Glomerular endothelial cell (primary cell): ENCODE measurements at regions not wholly inside any gene's neighbourhood (a gene's known extent, or its start where the extent isn't known, plus 50 kb on each side); places are given as distances from the start of the nearest gene placed in this dataset.

Source experiments
- DNase-seq: peaks from one replicate; pipeline ENCODE4 v3.0.0-alpha.2; 2011; ENCODE audit warnings: low read depth, low spot score; ENCODE audit errors: extremely low read depth

DNA sequence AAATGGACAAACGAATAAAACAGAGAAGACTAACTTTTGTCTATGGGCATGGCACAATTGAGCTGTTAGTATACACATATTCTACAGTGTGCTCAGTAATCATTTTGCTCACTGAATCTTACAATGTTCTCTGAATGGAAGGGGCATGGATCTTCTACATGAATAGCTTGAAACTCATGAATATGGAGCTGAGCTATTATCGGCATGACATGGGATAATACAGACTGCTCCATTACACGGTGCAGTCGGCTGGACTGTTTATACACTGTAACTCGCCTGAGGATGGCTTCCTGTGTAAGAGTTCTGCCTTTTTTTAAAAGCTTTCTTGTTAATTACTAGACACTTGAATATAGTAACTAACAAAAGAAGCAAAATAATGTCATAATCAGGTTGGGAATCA is 368.5 kb upstream of the MAD2L1 start:
- no peak for DNase-seq

DNA sequence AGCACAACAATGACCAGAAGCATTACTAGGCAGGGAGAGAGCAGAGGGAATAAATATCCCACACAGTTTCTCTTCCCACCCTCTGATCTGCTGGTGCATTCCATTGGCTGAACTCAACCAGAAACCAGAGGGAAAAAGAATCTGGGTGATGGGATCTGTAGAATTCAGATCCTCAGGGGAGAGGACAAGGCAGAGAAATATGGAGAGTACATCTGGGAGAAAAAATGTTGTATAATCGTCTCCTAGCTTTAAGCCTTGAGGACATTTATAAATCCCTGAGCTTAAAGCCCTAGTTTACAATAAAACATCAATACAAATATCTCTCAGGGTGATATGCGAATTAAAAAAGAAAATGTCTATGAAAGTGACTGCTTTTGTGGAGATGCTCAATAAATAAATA is 368.1 kb upstream of the MAD2L1 start:
- no peak for DNase-seq

DNA sequence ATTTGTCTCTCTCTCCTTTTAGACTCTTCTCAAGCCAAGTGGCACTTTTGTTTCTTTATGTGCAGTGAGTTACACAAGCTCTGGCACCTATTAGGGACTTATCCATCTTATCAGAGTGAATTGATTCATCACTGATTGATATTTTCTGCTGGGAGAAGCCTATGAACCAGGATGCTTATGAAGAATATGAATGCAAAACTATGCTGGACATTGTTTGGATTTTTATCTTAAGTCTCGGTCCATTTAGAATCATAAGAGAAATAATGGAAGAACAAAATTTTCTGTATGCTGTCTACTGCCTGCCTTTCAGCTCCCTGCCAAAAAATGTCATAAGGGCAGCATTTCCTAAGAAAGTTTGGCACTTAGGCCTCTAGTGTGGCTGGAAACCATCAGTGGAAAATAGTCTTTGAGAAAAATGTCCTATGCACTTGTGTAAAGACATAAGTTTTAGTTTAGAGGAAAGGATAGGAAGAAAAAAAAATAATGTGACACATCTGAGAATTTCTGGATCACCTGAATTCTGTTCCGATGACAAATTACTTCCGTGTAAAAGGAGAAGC is 365.7 kb upstream of the MAD2L1 start:
- DNase-seq, result no peak

DNA sequence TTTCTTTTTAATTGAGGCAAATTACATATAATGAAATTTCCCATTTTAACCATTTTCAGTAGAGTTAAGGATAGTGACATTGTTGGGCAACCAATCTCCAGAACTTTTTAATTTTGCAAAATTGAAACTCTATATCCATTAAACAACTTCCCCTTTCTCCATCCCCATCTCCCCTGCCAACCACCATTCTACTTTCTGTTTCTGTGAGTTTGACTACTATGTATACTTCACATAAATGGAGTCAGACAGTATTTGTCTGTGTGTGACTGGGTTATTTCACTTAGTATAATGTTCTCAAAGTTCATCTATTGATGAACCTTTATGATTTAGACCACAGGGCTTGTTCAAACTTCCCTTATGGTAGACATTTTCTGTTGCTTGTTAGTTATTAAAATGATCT is 364.5 kb upstream of the MAD2L1 start:
- no peak for DNase-seq

- no peak for DNase-seq
These were observed 351.5 kb upstream of the MAD2L1 start for GRCh38 chr4:120418146-120418545.

DNA sequence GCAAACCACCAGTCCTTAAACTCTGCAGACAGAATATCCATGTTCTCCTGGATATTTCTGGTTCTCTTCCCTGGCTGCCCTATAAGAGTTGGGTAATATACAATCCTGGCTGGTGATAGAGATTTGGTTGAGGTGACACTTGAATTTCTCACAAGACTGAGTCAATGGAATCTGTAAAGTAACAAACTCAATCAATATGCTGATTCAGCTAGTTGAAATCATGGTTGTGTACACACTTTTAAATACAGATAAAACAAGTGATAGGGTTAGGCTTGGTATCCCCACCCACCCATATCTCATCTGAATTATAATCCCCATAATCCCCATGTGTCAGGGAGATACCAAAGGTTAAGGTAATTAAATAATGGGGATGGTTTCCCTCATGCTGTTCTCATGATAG is 349.2 kb upstream of the MAD2L1 start:
- no peak for DNase-seq

DNA sequence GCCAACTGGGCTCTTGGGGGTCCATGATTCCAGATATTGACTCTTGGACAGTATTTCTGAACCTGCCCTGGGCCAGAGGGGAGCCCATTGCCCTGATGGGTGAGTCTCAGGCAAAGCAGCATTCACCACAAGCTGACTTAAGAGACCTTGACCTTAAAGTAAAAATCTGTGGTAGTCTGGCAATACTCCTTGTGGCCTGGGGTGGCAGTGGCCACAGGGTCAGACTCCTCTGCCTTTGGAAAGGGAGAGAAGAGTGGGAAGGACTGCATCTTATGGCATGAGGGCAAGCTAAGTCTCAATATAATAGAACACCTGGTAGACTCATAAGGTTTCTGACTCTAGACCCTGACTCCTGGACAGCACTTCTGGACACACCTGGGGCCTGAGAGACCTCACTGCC is 340.3 kb upstream of the MAD2L1 start:
- DNase-seq, result no peak

- no peak for DNase-seq
These were observed 336.6 kb upstream of the MAD2L1 start for GRCh38 chr4:120403296-120403695.

DNA sequence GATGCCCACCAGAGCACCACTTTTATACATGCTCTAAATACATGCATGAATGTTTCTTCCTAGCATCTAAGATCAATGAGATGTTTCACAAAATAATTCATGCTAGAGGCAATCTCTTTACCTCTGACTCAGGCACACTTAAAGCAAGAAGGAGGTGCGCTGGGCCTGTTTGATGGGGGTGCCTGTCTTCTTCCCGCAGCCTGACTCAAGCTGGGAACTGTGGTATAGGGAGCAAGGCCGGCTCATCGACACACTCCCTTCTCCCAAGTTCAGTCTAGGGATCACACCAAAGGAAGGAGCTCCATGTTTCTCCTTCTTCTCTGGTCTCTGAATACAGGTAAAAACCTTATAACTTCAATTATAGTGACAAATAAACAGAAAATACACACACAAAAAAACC is 333.8 kb upstream of the MAD2L1 start:
- DNase-seq, result no peak

- no peak for DNase-seq
These were observed 333.2 kb upstream of the MAD2L1 start for GRCh38 chr4:120399826-120400225.

GRCh38 chr4:120395746-120396145 is 329.1 kb upstream of the MAD2L1 start:
- no peak for DNase-seq

- DNase-seq, result no peak
These were observed 289.2 kb upstream of the MAD2L1 start for GRCh38 chr4:120355881-120356280.

DNA sequence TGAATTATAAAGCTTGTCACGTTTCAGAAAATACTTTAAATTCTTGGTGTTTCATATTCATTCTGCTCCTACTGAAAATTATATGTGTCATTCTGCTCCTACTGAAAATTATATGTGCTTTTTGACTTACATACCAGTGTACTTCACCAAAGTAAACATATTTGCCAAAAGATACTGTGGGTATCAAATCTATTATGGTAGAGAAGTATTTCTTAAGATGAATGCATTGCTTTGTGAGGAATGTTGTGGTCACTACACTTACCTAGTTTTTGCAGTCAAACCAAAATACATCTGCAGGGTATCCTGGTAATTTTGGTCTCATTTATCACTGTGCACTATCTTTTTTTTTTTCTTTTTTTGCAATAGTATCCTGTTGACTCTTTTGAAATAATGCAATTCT is 287.7 kb upstream of the MAD2L1 start:
- DNase-seq, result no peak

- no peak for DNase-seq
These were observed 286.6 kb upstream of the MAD2L1 start for GRCh38 chr4:120353235-120353634.

- DNase-seq, result no peak
These were observed 286.1 kb upstream of the MAD2L1 start for GRCh38 chr4:120352739-120353138.

GRCh38 chr4:120348948-120349347 is 282.3 kb upstream of the MAD2L1 start:
- DNase-seq, result no peak

GRCh38 chr4:120348521-120348920 is 281.9 kb upstream of the MAD2L1 start:
- DNase-seq, result no peak

DNA sequence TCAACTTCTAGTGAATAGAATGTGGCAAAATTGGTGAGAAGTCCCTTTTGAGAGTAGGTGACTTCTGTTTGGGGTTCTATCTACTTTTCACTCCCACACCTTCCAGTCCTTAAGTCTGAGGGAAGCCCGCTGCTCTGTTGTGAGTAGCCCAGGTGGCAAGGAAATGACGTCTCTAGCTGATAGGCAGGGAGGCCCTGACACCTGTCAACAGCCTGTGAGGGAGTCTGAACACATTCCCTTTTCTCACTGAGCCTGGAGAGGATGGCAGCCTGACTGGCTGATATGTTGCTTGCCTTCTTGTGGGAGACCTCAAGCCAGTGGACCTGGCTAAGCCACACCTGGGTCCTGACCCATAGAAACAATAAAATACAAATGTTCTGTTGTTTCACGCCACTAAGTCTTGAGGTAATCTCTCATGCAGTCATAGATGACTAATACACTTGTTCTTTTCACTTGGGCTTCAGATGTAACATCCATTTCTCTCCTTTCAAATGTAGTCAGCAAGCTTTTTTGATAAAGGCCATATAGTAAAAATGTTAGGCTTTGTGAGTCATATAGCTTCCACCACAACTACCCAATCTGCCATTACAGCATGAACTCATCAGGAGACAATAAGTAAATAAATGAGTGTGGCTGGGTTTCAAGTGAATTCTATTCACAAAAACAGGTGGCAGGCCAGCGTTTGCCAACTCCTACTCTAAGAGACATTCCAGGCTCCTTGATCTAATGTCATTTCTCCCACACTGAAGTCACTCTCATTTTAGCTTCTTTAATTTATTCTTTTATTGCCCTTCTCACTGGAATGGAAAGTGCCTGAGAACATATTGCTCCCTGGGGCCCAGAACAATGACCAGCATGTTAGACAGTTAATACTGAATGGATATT is 265.1 kb upstream of the MAD2L1 start:
- no peak for DNase-seq

DNA sequence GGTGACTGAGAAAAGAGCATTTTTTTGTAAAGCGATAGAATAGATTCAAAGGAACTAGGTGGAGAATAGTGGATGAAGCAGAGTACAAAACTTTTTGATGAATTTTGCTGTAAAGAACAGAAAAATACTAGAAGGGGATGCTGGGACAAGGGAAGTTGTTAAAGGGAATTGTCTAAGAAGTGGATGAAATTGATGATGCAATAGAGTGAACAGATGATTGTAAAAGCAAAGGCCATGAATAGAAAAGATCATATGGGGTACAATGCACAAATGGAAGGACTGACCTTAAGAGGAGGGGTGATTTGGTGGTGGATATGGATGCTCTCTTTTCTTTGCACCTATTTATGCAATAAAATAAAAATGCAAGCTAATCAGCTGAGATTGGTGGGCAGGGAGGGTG is 262.7 kb upstream of the MAD2L1 start:
- DNase-seq, result no peak

DNA sequence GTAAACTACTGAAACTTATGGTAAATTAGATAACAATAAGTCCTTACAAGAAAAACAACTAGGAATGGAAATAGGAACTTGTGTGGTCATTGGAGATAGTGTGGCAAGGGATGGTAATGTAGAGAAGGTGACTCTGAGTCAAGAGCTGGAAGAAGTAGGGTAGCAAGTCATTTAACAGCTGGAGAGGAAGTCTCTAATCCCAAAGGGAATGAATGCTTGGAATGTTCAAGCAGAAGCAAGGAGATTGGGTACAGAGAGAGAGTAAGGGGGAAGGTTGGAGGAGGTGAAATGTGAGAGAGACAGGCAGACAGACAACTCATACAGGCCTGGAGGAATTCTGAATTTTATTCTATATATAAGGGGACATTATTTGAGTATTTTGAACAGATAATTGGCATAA is 260.6 kb upstream of the MAD2L1 start:
- no peak for DNase-seq

DNA sequence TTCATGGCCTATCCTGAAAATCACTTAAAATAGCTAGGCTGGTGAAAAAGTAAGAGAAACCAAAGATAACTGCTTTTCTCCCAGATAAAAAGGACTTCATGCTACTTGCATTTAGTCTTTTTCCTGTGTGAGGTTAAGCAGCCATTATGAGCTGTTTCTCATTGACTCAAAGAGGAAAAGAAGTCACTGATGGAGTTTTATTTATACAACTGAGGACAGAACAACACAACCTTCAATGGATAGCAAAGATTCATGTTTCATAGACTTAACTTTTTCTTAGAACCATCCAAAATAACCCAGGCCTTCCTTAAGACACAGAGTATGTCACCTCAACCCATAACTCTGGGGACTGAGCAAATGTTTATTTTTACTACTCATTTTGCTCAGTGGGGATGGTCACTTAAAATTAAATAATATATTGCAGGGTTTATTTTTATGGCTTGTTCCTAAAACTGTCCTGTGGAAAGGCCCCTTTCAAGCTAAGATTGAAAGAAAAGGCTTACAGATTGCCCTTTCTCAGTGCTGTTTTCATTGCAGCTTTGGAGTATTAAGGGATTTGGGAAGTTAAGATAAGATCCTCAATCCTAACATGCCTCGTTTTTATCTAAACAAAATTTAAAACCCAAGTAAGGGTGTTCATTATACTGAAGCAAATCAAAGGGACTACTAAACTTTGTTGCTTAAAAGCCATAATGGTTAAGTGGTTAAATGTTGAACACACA is 252.6 kb upstream of the MAD2L1 start:
- DNase-seq, result no peak
